NOMO-1 treated with DMSO at 0.1 percent for 48 hours (cell line): ENCODE measurements at regions not wholly inside any gene's neighbourhood (a gene's known extent, or its start where the extent isn't known, plus 50 kb on each side); places are given as distances from the start of the nearest gene placed in this dataset.
"Not testable (repeated sequence)": the region's sequence is repeated elsewhere in the genome, so short reads cannot be mapped to it uniquely, and the experiment has no call there.

ENCODE experiments used
- DNase-seq: peaks from one replicate; lab custom pipeline; 2025; ENCODE audit not compliant: unreplicated experiment; lab: John Stamatoyannopoulos, UW

GRCh38 chr6:159527351-159527750 lies 165.7 kb downstream of the SOD2 start:
- no peak for DNase-seq

- DNase-seq, result peak; percentile 24
Observed at GRCh38 chr6:159525445-159526025, 167.5 kb downstream of the SOD2 start.

GRCh38 chr6:159522877-159523547 lies 170.0 kb downstream of the SOD2 start:
- no peak for DNase-seq

- no peak for DNase-seq
Observed at GRCh38 chr6:159521962-159522361, 171.1 kb downstream of the SOD2 start.

- no peak for DNase-seq
Observed at GRCh38 chr6:159520002-159520401, 173.0 kb downstream of the SOD2 start.

GRCh38 chr6:159515811-159516210 lies 177.2 kb downstream of the SOD2 start:
- not testable (repeated sequence) for DNase-seq

GRCh38 chr6:159513914-159514313 lies 179.1 kb downstream of the SOD2 start:
- no peak for DNase-seq

- DNase-seq, result no peak
Observed at GRCh38 chr6:159513074-159513720, 179.8 kb downstream of the SOD2 start.

GRCh38 chr6:159512571-159512970 lies 180.5 kb downstream of the SOD2 start:
- no peak for DNase-seq

- DNase-seq, result no peak
Observed at GRCh38 chr6:159512104-159512503, 180.9 kb downstream of the SOD2 start.

GRCh38 chr6:159510141-159510540 lies 182.9 kb downstream of the SOD2 start:
- no peak for DNase-seq

GRCh38 chr6:159508931-159509330 lies 184.1 kb downstream of the SOD2 start:
- DNase-seq, result no peak

GRCh38 chr6:159506048-159506447 lies 187.0 kb downstream of the SOD2 start:
- peak; percentile 50 for DNase-seq

- no peak for DNase-seq
Observed at GRCh38 chr6:159505140-159505922, 187.7 kb downstream of the SOD2 start.

- DNase-seq, result no peak
Observed at GRCh38 chr6:159501558-159501957, 191.5 kb downstream of the SOD2 start.

GRCh38 chr6:159499034-159499433 lies 194.0 kb downstream of the SOD2 start:
- DNase-seq, result no peak

GRCh38 chr6:159494586-159494972 lies 198.5 kb downstream of the SOD2 start:
- DNase-seq, result no peak

GRCh38 chr6:159493898-159494585 lies 199.0 kb downstream of the SOD2 start:
- no peak for DNase-seq

GRCh38 chr6:159493231-159493897 lies 199.7 kb downstream of the SOD2 start:
- no peak for DNase-seq

GRCh38 chr6:159490298-159490937 lies 202.6 kb downstream of the SOD2 start:
- DNase-seq, result no peak
